ENCODE measurements at regions not wholly inside any gene's neighbourhood (a gene's known extent, or its start where the extent isn't known, plus 50 kb on each side); places are given as distances from the start of the nearest gene placed in this dataset.

DNA sequence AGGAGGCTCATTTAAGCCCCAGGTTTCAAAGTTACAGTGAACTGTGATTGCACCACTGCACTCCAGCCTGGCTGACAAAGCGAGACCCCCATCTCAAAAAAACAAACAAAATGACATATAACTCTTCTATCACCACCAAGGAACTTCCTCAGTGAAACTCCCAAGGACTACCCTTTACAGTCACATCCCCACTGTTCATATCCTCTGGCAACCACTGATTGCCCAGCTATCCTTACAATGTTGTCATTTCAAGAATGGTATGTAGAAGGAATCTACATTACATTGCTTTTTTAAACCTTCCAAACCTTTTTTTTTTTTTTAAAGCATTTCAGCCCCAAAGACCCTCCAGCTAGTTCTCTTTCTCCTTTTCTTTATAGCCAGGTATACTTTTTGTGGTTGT lies 123.1 kb upstream of the CARMIL1 start:
- no peak for DNase-seq (ENCODE audit: low spot score)
- Histone ChIP-seq H3K27ac (ENCODE audit: extremely low read length, insufficient read depth, low read length) (no peak overlapping the region), H2AFZ (ENCODE audit: low read length) (no peak overlapping the region), H3K27me3 (ENCODE audit: control insufficient read depth in 1 of 2, insufficient read depth in 2 of 2, low read length in 2 of 2) (no peaks in the 10 kb centered on the region), H3K9me3 (ENCODE audit: low read length) (peaks cover 20% of the 10 kb centered on the region), H3K4me2 (ENCODE audit: low read depth, low read length) (no peak overlapping the region), H3K4me1 (ENCODE audit: insufficient read depth, low read length) (no peaks in the 10 kb centered on the region), H3K79me2 (ENCODE audit: insufficient read depth, low read length) (no peaks in the 10 kb centered on the region), H3K9ac (ENCODE audit: insufficient read depth, low read depth, low read length) (no peak overlapping the region), H3K36me3 (replicated peaks in 1 of 2; ENCODE audit: control insufficient read depth in 1 of 2, insufficient read depth in 2 of 2, low read length in 2 of 2) (no peaks in the 10 kb centered on the region), H3K4me3 (replicated peaks in 1 of 3; ENCODE audit: insufficient read depth in 1 of 3, low read depth in 2 of 3, low read length in 3 of 3) (no peak overlapping the region), H4K20me1 (ENCODE audit: insufficient read depth, low read length) (no peaks in the 10 kb centered on the region)
- POLR2A ChIA-PET: no interaction called here
- FAIRE-seq: no peak
- no peak for TF ChIP-seq PAF1 (CRISPR knock-in tag; IDR thresholded peaks at IDR 0.05)
- TF ChIP-seq ZNF143 (CRISPR knock-in tag; IDR thresholded peaks at IDR 0.05): no peak
- no peak for TF ChIP-seq ZNF776 (CRISPR knock-in tag; IDR thresholded peaks at IDR 0.05)
- TF ChIP-seq POLR2AphosphoS5 (IDR thresholded peaks at IDR 0.05; ENCODE audit: low read depth, low read length): no peak
- no peak for TF ChIP-seq SCMH1 (CRISPR knock-in tag; IDR thresholded peaks at IDR 0.05; ENCODE audit: borderline replicate concordance)
- no peak for TF ChIP-seq REL (CRISPR knock-in tag; conservative IDR thresholded peaks at IDR 0.05)
- no peak for TF ChIP-seq ZNF672 (CRISPR knock-in tag; IDR thresholded peaks at IDR 0.05)
- no peak for TF ChIP-seq AKAP8 (CRISPR knock-in tag; IDR thresholded peaks at IDR 0.05)
- TF ChIP-seq ZMAT3 (CRISPR knock-in tag; conservative IDR thresholded peaks at IDR 0.05): no peak
- no peak for TF ChIP-seq NR1H2 (CRISPR knock-in tag; IDR thresholded peaks at IDR 0.05; ENCODE audit: borderline replicate concordance, low read depth)
- TF ChIP-seq KAT2B (IDR thresholded peaks at IDR 0.05; ENCODE audit: borderline replicate concordance, low read depth, low read length): no peak
- TF ChIP-seq SATB2 (CRISPR knock-in tag; IDR thresholded peaks at IDR 0.05): no peak
- no TSS peak for BruUV-seq (replicated peaks)
- no peak for ATAC-seq
- CTCF ChIA-PET (ENCODE audit: low intra/inter-chr PET ratio, low total read pairs): no interaction called here
- intact Hi-C loops (cut with micrococcal nuclease; ENCODE audit: unreplicated experiment) (no loop called here), in situ Hi-C loops (cut with HindIII; ENCODE audit: extremely low pct_ligation_motif_present, low pct_unique_long_range_greater_than_20kb) (no loop called here)
- 0% methylated on average over 1 of the region's 1 CpG for WGBS (ENCODE audit: low lambda C conversion rate)

DNA sequence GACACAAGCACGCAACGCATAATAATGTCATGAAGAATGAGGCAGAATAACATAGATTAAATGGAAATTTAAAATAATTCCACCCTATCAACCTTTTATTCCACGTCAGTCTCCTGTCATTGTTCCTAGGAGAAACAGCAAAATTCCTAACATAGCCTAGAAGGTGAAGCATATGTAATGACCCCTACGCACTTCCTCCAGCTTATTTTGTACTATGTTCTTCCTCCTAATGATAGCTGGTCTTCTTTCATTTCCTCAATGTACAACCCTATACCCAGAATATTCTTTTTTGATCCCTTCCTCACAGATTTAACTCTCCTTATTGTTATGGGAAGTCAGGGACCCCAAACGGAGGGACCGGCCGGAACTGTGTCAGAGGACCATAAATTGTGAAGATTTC lies 122.0 kb upstream of the CARMIL1 start:
- no peak overlapping the region for H3K4me2 ChIP-seq (ENCODE audit: low read depth, low read length)
- CTCF ChIA-PET (ENCODE audit: low intra/inter-chr PET ratio, low total read pairs): no interaction called here
- DNase-seq (ENCODE audit: low spot score): no peak
- H4K20me1 ChIP-seq (ENCODE audit: insufficient read depth, low read length): no peaks in the 10 kb centered on the region
- no peak overlapping the region for H3K4me3 ChIP-seq (replicated peaks in 1 of 3; ENCODE audit: insufficient read depth in 1 of 3, low read depth in 2 of 3, low read length in 3 of 3)
- no peak overlapping the region for H2AFZ ChIP-seq (ENCODE audit: low read length)
- peaks cover 20% of the 10 kb centered on the region for H3K9me3 ChIP-seq (ENCODE audit: low read length)
- no peaks in the 10 kb centered on the region for H3K79me2 ChIP-seq (ENCODE audit: insufficient read depth, low read length)
- H3K27me3 ChIP-seq (ENCODE audit: control insufficient read depth in 1 of 2, insufficient read depth in 2 of 2, low read length in 2 of 2): no peaks in the 10 kb centered on the region
- WGBS (ENCODE audit: low lambda C conversion rate): 45% methylated on average over 7 of the region's 7 CpGs
- ATAC-seq: no peak
- no peak for FAIRE-seq
- intact Hi-C loops (cut with micrococcal nuclease; ENCODE audit: unreplicated experiment) (no loop called here), in situ Hi-C loops (cut with HindIII; ENCODE audit: extremely low pct_ligation_motif_present, low pct_unique_long_range_greater_than_20kb) (no loop called here)
- no peaks in the 10 kb centered on the region for H3K36me3 ChIP-seq (replicated peaks in 1 of 2; ENCODE audit: control insufficient read depth in 1 of 2, insufficient read depth in 2 of 2, low read length in 2 of 2)
- H3K9ac ChIP-seq (ENCODE audit: insufficient read depth, low read depth, low read length): no peak overlapping the region
- no peak overlapping the region for H3K27ac ChIP-seq (ENCODE audit: extremely low read length, insufficient read depth, low read length)
- POLR2A ChIA-PET: no interaction called here
- H3K4me1 ChIP-seq (ENCODE audit: insufficient read depth, low read length): no peaks in the 10 kb centered on the region
- BruUV-seq (replicated peaks): no TSS peak
- TF ChIP-seq ZNF746 (CRISPR knock-in tag; IDR thresholded peaks at IDR 0.05): no peak
- TF ChIP-seq POGK (CRISPR knock-in tag; conservative IDR thresholded peaks at IDR 0.05): no peak
- no peak for TF ChIP-seq NFYC (CRISPR knock-in tag; IDR thresholded peaks at IDR 0.05)
- TF ChIP-seq, protein P1, sequence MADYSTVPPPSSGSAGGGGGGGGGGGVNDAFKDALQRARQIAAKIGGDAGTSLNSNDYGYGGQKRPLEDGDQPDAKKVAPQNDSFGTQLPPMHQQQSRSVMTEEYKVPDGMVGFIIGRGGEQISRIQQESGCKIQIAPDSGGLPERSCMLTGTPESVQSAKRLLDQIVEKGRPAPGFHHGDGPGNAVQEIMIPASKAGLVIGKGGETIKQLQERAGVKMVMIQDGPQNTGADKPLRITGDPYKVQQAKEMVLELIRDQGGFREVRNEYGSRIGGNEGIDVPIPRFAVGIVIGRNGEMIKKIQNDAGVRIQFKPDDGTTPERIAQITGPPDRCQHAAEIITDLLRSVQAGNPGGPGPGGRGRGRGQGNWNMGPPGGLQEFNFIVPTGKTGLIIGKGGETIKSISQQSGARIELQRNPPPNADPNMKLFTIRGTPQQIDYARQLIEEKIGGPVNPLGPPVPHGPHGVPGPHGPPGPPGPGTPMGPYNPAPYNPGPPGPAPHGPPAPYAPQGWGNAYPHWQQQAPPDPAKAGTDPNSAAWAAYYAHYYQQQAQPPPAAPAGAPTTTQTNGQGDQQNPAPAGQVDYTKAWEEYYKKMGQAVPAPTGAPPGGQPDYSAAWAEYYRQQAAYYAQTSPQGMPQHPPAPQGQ (CRISPR knock-in tag; IDR thresholded peaks at IDR 0.05; ENCODE audit: borderline replicate concordance): no peak
- TF ChIP-seq PRPF4 (IDR thresholded peaks at IDR 0.05; ENCODE audit: low read depth, low read length, poor library complexity, severe bottlenecking): no peak
- TF ChIP-seq ONECUT2 (CRISPR knock-in tag; IDR thresholded peaks at IDR 0.05): no peak
- TF ChIP-seq NPAS2 (CRISPR knock-in tag; IDR thresholded peaks at IDR 0.05; ENCODE audit: borderline replicate concordance): no peak
- no peak for TF ChIP-seq ZNF264 (CRISPR knock-in tag; IDR thresholded peaks at IDR 0.05)
